ES-I3 (cell line): ENCODE measurements at regions not wholly inside any gene's neighbourhood (a gene's known extent, or its start where the extent isn't known, plus 50 kb on each side); places are given as distances from the start of the nearest gene placed in this dataset.

Experiments used
- H3K36me3 ChIP-seq: 2 replicates; pipeline ENCODE4 v1.6.1; 2013; ENCODE audit warnings: mild to moderate bottlenecking, low read length, control low read depth, moderate library complexity; ENCODE audit not compliant: insufficient read depth
- H3K4me1 ChIP-seq: 2 replicates; pipeline ENCODE4 v1.6.1; 2013; ENCODE audit warnings: mild to moderate bottlenecking, control low read depth, low read length; ENCODE audit not compliant: insufficient read depth
- H3K9ac ChIP-seq: 2 replicates; pipeline ENCODE4 v1.6.1; 2013; ENCODE audit warnings: low read depth, mild to moderate bottlenecking, low read length, moderate library complexity
- H3K9me3 ChIP-seq: 2 replicates; pipeline ENCODE4 v1.6.1; 2013; ENCODE audit warnings: mild to moderate bottlenecking, low read length, moderate library complexity; ENCODE audit not compliant: control insufficient read depth, insufficient read depth

DNA sequence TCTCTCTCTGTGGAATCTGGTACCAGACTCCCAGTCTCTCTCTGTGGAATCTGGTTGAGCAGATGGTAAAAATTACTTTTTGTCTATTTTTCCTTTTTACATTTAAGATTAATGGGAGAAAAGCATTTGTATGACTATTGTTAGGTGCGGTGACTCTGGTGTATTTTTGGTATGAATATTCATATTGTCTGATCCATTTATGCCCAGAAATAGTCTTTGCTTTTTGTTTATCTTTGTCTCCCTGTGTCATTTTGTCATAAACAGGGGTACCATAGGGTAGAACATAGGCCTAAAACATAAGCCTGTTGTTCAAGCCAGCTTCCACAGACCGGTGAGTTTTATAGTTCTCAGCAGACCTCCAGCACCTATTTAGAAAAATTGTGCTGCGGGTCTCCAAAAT, 78.7 kb downstream of the ETS2 start:
- Histone ChIP-seq H3K36me3 (no peaks in the 10 kb centered on the region), H3K9me3 (peaks cover 7% of the 10 kb centered on the region), H3K4me1 (no peaks in the 10 kb centered on the region), H3K9ac (no peak overlapping the region)

DNA sequence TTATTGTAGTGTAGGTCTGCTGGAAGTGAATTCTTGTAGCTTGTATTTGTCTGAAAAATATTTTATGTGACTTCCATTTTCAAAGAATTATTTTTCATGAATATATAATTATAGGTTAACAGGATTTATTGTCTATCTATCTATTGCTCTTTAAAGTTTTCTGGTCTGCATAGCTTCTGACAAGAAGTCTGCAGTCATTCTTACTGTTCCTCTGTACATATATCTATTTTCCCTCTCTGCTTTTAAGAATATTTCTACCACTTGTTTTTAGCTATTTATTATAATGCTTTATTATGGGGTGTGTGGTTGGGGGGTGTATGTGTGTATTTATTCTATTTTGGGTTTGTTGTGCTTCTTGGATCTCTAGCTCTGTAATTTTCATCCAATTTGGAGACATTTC, 77.4 kb downstream of the ETS2 start:
- Histone ChIP-seq H3K36me3 (no peaks in the 10 kb centered on the region), H3K9me3 (peaks cover 7% of the 10 kb centered on the region), H3K4me1 (no peaks in the 10 kb centered on the region), H3K9ac (no peak overlapping the region)

DNA sequence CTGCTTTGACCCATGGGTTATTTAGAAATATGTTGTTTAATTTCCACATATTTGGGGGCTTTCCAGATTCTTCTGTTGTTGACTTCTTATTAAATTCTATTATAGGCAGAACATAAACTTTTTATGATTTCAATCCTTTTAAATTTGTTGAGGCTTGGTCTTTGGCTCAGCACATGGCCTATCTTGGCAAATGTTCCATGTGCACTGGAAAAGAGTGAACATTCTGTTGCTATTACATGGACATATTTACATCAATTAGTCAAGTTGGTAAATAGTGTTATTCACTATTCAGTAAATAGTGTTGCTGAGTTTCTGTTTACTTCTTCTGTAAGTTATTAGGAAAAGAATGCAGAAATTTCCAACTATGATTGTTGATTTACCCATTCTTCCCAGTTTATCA, 75.4 kb downstream of the ETS2 start:
- Histone ChIP-seq H3K4me1 (no peaks in the 10 kb centered on the region), H3K36me3 (no peaks in the 10 kb centered on the region), H3K9me3 (peaks cover 7% of the 10 kb centered on the region), H3K9ac (no peak overlapping the region)

DNA sequence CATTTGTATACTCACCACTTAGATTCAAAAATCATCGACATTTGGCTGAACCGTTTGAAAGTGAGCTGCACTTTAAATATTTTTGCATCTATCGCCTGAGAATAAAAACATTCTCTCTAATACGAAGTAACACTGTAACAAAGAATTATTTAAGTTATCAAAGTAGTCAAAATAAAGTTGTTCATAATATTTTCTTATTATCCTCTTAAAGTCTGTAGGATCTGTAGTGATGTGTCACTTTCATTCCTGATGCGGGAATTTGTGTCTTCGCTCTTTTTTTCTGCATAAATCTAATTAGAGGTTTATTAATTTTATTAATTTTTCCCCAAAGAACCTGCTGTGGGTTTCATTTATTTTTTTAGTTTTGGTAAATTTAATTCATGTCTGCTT, 74.8 kb downstream of the ETS2 start:
- H3K4me1 ChIP-seq = no peaks in the 10 kb centered on the region
- no peak overlapping the region for H3K9ac ChIP-seq
- H3K9me3 ChIP-seq = peaks cover 7% of the 10 kb centered on the region
- H3K36me3 ChIP-seq = no peaks in the 10 kb centered on the region

DNA sequence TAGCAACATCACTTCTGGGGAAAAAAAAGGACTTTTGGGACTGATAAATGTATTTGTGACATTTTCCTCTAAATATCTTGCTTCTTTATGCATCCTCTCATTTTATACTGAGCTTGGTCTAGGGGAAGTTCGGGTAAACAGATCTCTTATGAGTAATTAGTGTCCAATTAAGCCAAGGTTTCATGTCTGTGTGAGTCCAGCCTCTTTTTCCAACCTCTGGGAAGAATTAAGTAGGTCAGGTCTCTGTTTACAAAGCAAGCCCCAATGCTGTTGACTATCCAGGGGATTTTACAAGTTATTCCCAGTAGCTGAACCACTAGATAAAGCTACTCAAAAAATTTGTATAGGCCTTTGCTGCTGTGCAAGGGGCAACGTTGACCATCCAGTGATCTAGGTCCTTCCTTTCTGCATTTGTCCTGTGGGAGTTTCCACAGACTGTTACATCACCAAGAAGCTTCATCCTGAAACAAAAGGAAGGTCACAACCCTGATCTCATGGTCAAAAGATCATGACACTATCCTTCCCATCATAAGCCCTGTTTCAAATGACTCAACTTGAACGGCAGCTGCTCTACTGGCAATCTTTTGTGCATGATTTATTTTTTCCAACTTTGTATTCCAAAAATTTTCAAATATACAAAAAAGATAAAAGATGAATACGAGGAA, 74.3 kb downstream of the ETS2 start:
- Histone ChIP-seq H3K9ac (no peak overlapping the region), H3K4me1 (no peaks in the 10 kb centered on the region), H3K9me3 (peaks cover 7% of the 10 kb centered on the region), H3K36me3 (no peaks in the 10 kb centered on the region)

DNA sequence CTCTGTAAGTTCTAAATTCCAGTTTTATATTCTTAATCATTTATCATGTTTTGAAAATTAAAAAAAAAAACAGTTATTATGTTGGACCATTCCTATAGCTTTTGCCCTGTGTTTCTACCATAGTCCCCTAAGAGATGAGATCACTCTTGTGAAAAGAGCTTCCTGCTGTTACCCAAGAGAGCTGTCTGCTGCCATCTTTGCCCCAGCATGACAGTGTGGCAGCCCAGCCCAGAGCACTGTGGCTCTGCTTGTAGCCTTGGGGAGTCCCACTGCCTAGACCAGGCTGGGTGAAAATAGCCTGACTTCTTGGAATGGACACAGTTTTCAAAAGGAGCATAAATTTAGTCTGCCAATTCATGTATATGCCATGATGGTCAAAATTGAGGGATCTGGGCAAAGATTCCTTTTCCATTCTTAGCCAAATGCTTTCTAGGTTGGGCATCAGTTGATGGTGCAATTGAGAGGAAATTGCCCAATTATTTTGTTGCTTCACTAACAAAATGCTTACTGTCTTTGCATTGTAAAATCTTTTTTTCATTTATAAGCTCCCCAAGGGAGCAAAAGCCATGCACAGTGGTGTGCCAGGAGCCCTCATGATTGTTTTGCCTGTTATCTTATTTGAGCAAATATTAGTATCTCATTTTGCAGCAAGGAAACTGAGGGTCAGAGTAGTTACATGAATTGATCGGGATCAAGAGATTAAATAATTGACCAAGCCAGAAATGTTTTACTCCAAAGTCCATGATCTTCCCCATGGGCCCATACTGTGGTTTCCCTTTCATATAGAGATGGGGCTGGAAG, 72.8 kb downstream of the ETS2 start:
- Histone ChIP-seq H3K9me3 (peaks cover 7% of the 10 kb centered on the region), H3K9ac (no peak overlapping the region), H3K36me3 (no peaks in the 10 kb centered on the region), H3K4me1 (no peaks in the 10 kb centered on the region)

DNA sequence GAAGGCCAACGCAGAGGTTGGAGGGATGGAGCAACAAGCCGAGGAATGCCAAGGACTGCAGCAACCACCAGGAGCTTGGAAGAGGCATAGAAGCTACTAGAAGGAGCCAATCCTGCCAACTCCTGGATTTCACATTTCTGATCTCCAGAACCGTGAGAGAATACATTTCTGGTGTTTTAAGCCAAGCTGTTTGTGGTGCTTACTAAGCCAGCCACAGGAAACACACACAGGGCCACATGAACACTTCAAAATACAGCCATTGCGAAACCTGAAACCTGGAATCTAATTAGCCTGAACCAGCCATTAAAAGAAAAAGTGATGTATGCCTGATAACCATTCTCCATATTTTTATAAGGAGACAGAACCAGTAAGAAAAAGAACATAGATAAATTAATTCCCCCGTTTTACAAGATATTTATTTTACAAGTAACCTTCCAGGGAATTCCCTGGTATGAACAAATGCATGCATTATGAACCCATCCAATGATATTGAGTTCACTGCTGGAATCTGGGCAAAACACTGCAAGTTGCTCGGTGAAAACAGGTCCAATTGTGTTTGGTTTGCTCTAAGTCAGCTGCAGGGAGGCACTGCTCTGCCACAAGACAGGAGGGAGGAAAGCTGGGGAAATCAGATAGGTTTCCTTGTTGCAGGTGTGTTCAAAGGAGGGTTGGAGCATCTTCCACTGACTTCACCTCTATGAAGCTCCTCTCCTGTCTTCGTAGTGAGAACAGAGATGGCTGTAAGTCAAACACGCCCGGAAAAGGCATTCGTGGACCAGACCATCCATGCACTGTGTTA, 70.2 kb downstream of the ETS2 start:
- peaks cover 4% of the 10 kb centered on the region for H3K9me3 ChIP-seq
- no peak overlapping the region for H3K9ac ChIP-seq
- H3K36me3 ChIP-seq = no peaks in the 10 kb centered on the region
- no peaks in the 10 kb centered on the region for H3K4me1 ChIP-seq
